ENCODE measurements at regions not wholly inside any gene's neighbourhood (a gene's known extent, or its start where the extent isn't known, plus 50 kb on each side); places are given as distances from the start of the nearest gene placed in this dataset.

GRCh38 chr2:128522829-128523228, 204.2 kb upstream of the HS6ST1 start:
- no peaks in the 10 kb centered on the region for H3K36me3 ChIP-seq (ENCODE audit: control insufficient read depth, insufficient read depth, low read length)
- H3K4me3 ChIP-seq (ENCODE audit: insufficient read depth, low read depth, low read length), result no peak overlapping the region
- no peaks in the 10 kb centered on the region for H3K27me3 ChIP-seq (ENCODE audit: control insufficient read depth, insufficient read depth, low read length, poor library complexity, severe bottlenecking)
- 91 to 93% methylated on average over 2 to 7 of the region's 7 CpGs for WGBS, 2 experiments
- no peak overlapping the region for H3K27ac ChIP-seq (ENCODE audit: insufficient read depth, low read depth, low read length, poor library complexity, severe bottlenecking)
- H3K9me3 ChIP-seq (ENCODE audit: control insufficient read depth, low read length), result no peaks in the 10 kb centered on the region
- no peaks in the 10 kb centered on the region for H3K4me1 ChIP-seq (ENCODE audit: control insufficient read depth, insufficient read depth, low read length)

GRCh38 chr2:128523457-128523856, 204.8 kb upstream of the HS6ST1 start:
- Histone ChIP-seq H3K36me3 (ENCODE audit: control insufficient read depth, insufficient read depth, low read length) (no peaks in the 10 kb centered on the region), H3K27me3 (ENCODE audit: control insufficient read depth, insufficient read depth, low read length, poor library complexity, severe bottlenecking) (no peaks in the 10 kb centered on the region), H3K27ac (ENCODE audit: insufficient read depth, low read depth, low read length, poor library complexity, severe bottlenecking) (no peak overlapping the region), H3K4me1 (ENCODE audit: control insufficient read depth, insufficient read depth, low read length) (no peaks in the 10 kb centered on the region), H3K9me3 (ENCODE audit: control insufficient read depth, low read length) (no peaks in the 10 kb centered on the region), H3K4me3 (ENCODE audit: insufficient read depth, low read depth, low read length) (no peak overlapping the region)
- WGBS, 2 experiments, result 81 to 83% methylated on average over 4 of the region's 4 CpGs

GRCh38 chr2:128524183-128524582, 205.5 kb upstream of the HS6ST1 start:
- no peaks in the 10 kb centered on the region for H3K36me3 ChIP-seq (ENCODE audit: control insufficient read depth, insufficient read depth, low read length)
- H3K27me3 ChIP-seq (ENCODE audit: control insufficient read depth, insufficient read depth, low read length, poor library complexity, severe bottlenecking), result no peaks in the 10 kb centered on the region
- WGBS, 2 experiments, result 94 to 96% methylated on average over 6 of the region's 6 CpGs
- H3K4me3 ChIP-seq (ENCODE audit: insufficient read depth, low read depth, low read length), result no peak overlapping the region
- no peaks in the 10 kb centered on the region for H3K4me1 ChIP-seq (ENCODE audit: control insufficient read depth, insufficient read depth, low read length)
- H3K9me3 ChIP-seq (ENCODE audit: control insufficient read depth, low read length), result no peaks in the 10 kb centered on the region
- H3K27ac ChIP-seq (ENCODE audit: insufficient read depth, low read depth, low read length, poor library complexity, severe bottlenecking), result no peak overlapping the region

GRCh38 chr2:128525653-128526052, 207.0 kb upstream of the HS6ST1 start:
- H3K4me3 ChIP-seq (ENCODE audit: insufficient read depth, low read depth, low read length), result no peak overlapping the region
- no peaks in the 10 kb centered on the region for H3K36me3 ChIP-seq (ENCODE audit: control insufficient read depth, insufficient read depth, low read length)
- WGBS, 2 experiments, result 89 to 92% methylated on average over 6 of the region's 6 CpGs
- H3K4me1 ChIP-seq (ENCODE audit: control insufficient read depth, insufficient read depth, low read length), result no peaks in the 10 kb centered on the region
- H3K27me3 ChIP-seq (ENCODE audit: control insufficient read depth, insufficient read depth, low read length, poor library complexity, severe bottlenecking), result no peaks in the 10 kb centered on the region
- H3K27ac ChIP-seq (ENCODE audit: insufficient read depth, low read depth, low read length, poor library complexity, severe bottlenecking), result no peak overlapping the region
- H3K9me3 ChIP-seq (ENCODE audit: control insufficient read depth, low read length), result no peaks in the 10 kb centered on the region

- no peaks in the 10 kb centered on the region for H3K27me3 ChIP-seq (ENCODE audit: control insufficient read depth, insufficient read depth, low read length, poor library complexity, severe bottlenecking)
- 94 to 95% methylated on average over 14 of the region's 14 CpGs for WGBS, 2 experiments
- no peak overlapping the region for H3K4me3 ChIP-seq (ENCODE audit: insufficient read depth, low read depth, low read length)
- no peak overlapping the region for H3K27ac ChIP-seq (ENCODE audit: insufficient read depth, low read depth, low read length, poor library complexity, severe bottlenecking)
- no peaks in the 10 kb centered on the region for H3K36me3 ChIP-seq (ENCODE audit: control insufficient read depth, insufficient read depth, low read length)
- H3K9me3 ChIP-seq (ENCODE audit: control insufficient read depth, low read length), result no peaks in the 10 kb centered on the region
- H3K4me1 ChIP-seq (ENCODE audit: control insufficient read depth, insufficient read depth, low read length), result no peaks in the 10 kb centered on the region
Measured at GRCh38 chr2:128526455-128526976, 207.8 kb upstream of the HS6ST1 start.

DNA sequence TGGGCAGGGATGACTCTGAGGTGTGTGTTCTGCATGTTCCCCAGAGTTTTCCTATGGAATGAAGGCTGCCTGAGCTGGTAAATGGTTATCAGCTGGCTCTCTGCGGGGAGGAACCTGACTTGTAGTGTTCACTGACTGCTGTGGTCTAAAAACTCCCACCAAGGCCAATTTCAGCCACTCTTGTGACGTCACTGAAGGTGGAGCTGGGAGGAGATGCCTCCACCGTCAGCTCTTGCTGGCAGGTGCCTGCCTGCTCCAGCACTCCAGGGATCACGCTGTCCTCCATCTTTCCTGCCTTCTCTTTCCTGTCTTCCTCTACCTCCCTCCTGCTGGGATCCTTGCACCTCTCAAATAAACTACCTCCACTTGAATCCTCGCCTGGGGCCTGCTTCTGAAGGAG, 209.5 kb upstream of the HS6ST1 start:
- Histone ChIP-seq H3K27ac (ENCODE audit: insufficient read depth, low read depth, low read length, poor library complexity, severe bottlenecking) (no peak overlapping the region), H3K4me3 (ENCODE audit: insufficient read depth, low read depth, low read length) (no peak overlapping the region), H3K36me3 (ENCODE audit: control insufficient read depth, insufficient read depth, low read length) (no peaks in the 10 kb centered on the region), H3K27me3 (ENCODE audit: control insufficient read depth, insufficient read depth, low read length, poor library complexity, severe bottlenecking) (no peaks in the 10 kb centered on the region), H3K4me1 (ENCODE audit: control insufficient read depth, insufficient read depth, low read length) (no peaks in the 10 kb centered on the region), H3K9me3 (ENCODE audit: control insufficient read depth, low read length) (no peaks in the 10 kb centered on the region)
- 92 to 93% methylated on average over 5 of the region's 5 CpGs for WGBS, 2 experiments

DNA sequence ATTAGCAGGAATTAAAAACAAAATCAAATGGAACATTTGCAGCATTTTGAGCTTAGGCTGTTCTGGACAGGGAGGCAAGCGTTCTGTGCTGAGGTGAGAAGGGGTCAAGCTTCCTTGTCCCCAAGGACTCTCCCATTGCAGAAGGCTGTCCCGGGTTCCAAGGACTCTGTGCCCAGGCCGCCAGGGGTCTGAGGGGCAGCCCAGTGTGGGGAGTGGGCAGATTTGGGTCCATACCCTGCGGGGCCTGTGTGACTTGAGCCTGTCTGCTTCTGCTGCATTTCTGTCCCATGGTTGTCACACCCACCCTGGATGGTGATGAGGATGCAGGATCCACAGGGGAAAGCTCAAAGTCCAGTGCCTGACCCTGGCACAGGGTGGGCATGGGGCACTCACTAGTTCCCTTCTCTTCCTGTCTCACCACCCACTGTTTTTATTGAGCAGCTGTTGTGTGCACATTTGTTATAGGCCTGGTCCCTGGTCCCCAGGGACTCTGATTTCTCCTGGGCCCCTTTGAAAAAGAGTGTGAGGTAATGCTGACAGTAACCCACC, 211.4 kb upstream of the HS6ST1 start:
- WGBS, 2 experiments, result 93 to 94% methylated on average over 4 of the region's 4 CpGs
- H3K27me3 ChIP-seq (ENCODE audit: control insufficient read depth, insufficient read depth, low read length, poor library complexity, severe bottlenecking), result no peaks in the 10 kb centered on the region
- H3K27ac ChIP-seq (ENCODE audit: insufficient read depth, low read depth, low read length, poor library complexity, severe bottlenecking), result no peak overlapping the region
- no peaks in the 10 kb centered on the region for H3K9me3 ChIP-seq (ENCODE audit: control insufficient read depth, low read length)
- no peaks in the 10 kb centered on the region for H3K4me1 ChIP-seq (ENCODE audit: control insufficient read depth, insufficient read depth, low read length)
- H3K36me3 ChIP-seq (ENCODE audit: control insufficient read depth, insufficient read depth, low read length), result no peaks in the 10 kb centered on the region
- H3K4me3 ChIP-seq (ENCODE audit: insufficient read depth, low read depth, low read length), result no peak overlapping the region

DNA sequence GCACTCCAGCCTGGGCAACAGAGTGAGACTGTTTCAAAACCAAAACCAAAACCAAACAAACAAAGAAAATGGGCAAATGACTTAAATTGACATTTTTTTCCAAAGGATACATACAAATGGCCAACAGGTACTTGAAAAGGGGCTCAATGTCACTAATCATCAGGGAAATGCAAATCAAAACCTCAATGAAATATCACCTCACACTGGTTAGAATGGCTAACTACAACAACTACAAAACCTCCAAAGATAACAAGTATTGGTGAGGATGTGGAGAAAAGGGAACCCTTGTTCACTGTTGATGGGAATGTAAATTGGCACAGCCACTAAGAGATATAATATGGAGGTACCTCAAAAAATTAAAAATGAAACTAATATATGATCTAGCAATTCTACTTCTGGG, 213.2 kb upstream of the HS6ST1 start:
- Histone ChIP-seq H3K27me3 (ENCODE audit: control insufficient read depth, insufficient read depth, low read length, poor library complexity, severe bottlenecking) (no peaks in the 10 kb centered on the region), H3K36me3 (ENCODE audit: control insufficient read depth, insufficient read depth, low read length) (no peaks in the 10 kb centered on the region), H3K27ac (ENCODE audit: insufficient read depth, low read depth, low read length, poor library complexity, severe bottlenecking) (no peak overlapping the region), H3K4me3 (ENCODE audit: insufficient read depth, low read depth, low read length) (no peak overlapping the region), H3K4me1 (ENCODE audit: control insufficient read depth, insufficient read depth, low read length) (no peaks in the 10 kb centered on the region), H3K9me3 (ENCODE audit: control insufficient read depth, low read length) (no peaks in the 10 kb centered on the region)

DNA sequence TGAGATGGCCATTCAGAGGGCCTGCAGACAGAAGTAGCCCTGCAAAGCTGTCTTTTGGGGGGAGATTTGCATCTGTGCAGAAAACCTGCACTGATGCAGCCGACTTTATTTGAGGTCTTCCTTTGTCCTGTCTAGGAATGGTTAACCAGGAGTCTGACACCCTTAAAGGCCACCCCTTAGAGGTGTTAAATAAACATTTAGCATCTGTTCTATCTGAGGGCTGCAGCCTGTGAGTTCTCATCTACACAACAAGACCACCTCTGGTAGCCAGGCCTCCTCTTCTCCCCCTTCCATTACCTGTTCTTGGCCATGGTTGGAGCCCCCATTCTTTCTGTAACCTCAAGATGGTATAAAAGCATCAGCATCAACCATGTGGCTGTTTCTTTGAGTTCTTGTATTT, 214.4 kb upstream of the HS6ST1 start:
- Histone ChIP-seq H3K27me3 (ENCODE audit: control insufficient read depth, insufficient read depth, low read length, poor library complexity, severe bottlenecking) (no peaks in the 10 kb centered on the region), H3K36me3 (ENCODE audit: control insufficient read depth, insufficient read depth, low read length) (no peaks in the 10 kb centered on the region), H3K9me3 (ENCODE audit: control insufficient read depth, low read length) (no peaks in the 10 kb centered on the region), H3K4me1 (ENCODE audit: control insufficient read depth, insufficient read depth, low read length) (peaks cover 9% of the 10 kb centered on the region), H3K27ac (ENCODE audit: insufficient read depth, low read depth, low read length, poor library complexity, severe bottlenecking) (no peak overlapping the region), H3K4me3 (ENCODE audit: insufficient read depth, low read depth, low read length) (no peak overlapping the region)
- WGBS, 2 experiments, result 69 to 74% methylated on average over 1 of the region's 1 CpG

GRCh38 chr2:128534688-128535392, 216.2 kb upstream of the HS6ST1 start:
- Histone ChIP-seq H3K27me3 (ENCODE audit: control insufficient read depth, insufficient read depth, low read length, poor library complexity, severe bottlenecking) (no peaks in the 10 kb centered on the region), H3K4me1 (ENCODE audit: control insufficient read depth, insufficient read depth, low read length) (peaks cover 12% of the 10 kb centered on the region), H3K4me3 (ENCODE audit: insufficient read depth, low read depth, low read length) (no peak overlapping the region), H3K36me3 (ENCODE audit: control insufficient read depth, insufficient read depth, low read length) (no peaks in the 10 kb centered on the region), H3K9me3 (ENCODE audit: control insufficient read depth, low read length) (no peaks in the 10 kb centered on the region), H3K27ac (ENCODE audit: insufficient read depth, low read depth, low read length, poor library complexity, severe bottlenecking) (no peak overlapping the region)
- 91 to 92% methylated on average over 4 of the region's 4 CpGs for WGBS, 2 experiments
